Mucosa of descending colon (tissue), 3 donors: ENCODE measurements at regions not wholly inside any gene's neighbourhood (a gene's known extent, or its start where the extent isn't known, plus 50 kb on each side); places are given as distances from the start of the nearest gene placed in this dataset.

Experiments used
- ATAC-seq: fragments of 200-7000 bp; cut with Tn5 transposase; one replicate; pipeline ENCODE4 v1.9.1; 2020; ENCODE audit warnings: mild to moderate bottlenecking, moderate library complexity
- DNase-seq, 3 donors: peaks; one replicate each; pipeline ENCODE4 v3.0.0-alpha.2; 2020
- H3K36me3 ChIP-seq: fragments of 200-600 bp; one replicate; pipeline ENCODE4 v1.8.0; 2021; ENCODE audit warnings: low read depth, mild to moderate bottlenecking
- H3K4me1 ChIP-seq: fragments of 200-600 bp; one replicate; pipeline ENCODE4 v1.8.0; 2021; ENCODE audit warnings: low read depth, mild to moderate bottlenecking
- H3K4me3 ChIP-seq: fragments of 200-600 bp; one replicate; pipeline ENCODE4 v1.8.0; 2021; ENCODE audit warnings: mild to moderate bottlenecking
- H3K9me3 ChIP-seq: fragments of 200-600 bp; one replicate; pipeline ENCODE4 v1.8.0; 2021; ENCODE audit warnings: mild to moderate bottlenecking
- intact Hi-C, 2 donors: fragments of 100-400 bp; cut with DNase I in 1 of 2; cut with micrococcal nuclease in 1 of 2; formaldehyde crosslinking; loops; one replicate each; pipeline versions ENCODE4 v1.11.0 to v1.11.1; 2022; cut with DNase I, micrococcal nuclease
- TF ChIP-seq, protein P1 (sequence below): fragments of 200-600 bp; IDR thresholded peaks from one replicate; pipeline ENCODE4 v1.8.0; 2022; ENCODE audit warnings: antibody characterized with exemption, mild to moderate bottlenecking
- donor health status: DM: no; HTN: no; CAD: no; lungs with moderate emphysema.
- donor health status: DM: no; HTN: no; CAD: no.
- donor health status: DM: no; HTN: yes; CAD: no.

DNA sequence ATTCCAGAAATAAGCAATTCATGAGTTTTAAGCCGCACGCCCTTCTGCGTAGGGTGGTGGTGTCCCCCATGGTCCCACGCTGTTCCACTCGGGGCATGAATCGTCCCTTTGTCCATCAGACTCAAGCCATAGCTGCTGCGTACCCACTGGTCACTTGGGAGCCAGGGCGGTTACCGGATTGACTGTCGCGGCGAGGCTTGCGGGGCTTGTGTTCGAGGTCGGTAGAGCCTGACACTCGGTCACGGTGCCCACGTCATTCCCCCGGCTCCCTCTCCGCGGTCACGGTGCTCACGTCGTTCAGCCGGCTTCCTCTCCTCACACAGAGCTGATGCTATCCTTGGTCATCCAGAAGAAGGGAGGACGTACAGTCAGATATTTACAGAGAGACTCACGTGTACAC is 1227.0 kb downstream of the BRD1 start:
- DNase-seq (no peak), ATAC-seq (no peak)

DNA sequence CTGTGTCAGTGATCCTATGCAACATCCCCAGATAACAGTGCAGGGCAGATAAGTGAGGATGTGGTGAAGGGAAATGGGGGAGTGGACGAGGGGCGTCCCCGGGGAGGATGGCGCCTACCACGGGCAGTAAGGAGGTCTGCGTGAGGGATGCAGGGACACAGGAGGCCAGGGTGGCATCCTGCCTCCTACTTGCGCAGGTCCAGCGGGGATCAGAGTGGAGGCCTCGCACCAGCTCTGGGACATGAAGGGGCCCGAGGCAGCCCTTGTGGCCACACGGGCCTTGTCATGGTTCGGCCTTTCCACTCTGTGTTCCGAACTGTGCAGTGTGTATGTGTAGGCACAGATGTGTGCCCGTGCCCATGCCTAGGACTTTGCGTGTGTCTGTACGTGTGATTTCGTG is 1227.5 kb downstream of the BRD1 start:
- DNase-seq (no peak), ATAC-seq (no peak)
- no peaks in the 10 kb centered on the region for H3K36me3 ChIP-seq

More for the DNA sequence above, 1227.0 kb downstream of the BRD1 start:
- Histone ChIP-seq H3K4me1 (no peaks in the 10 kb centered on the region), H3K4me3 (no peak overlapping the region), H3K36me3 (no peaks in the 10 kb centered on the region), H3K9me3 (peaks cover 4% of the 10 kb centered on the region)
- intact Hi-C loops, result no loop called here
- TF ChIP-seq, protein P1, sequence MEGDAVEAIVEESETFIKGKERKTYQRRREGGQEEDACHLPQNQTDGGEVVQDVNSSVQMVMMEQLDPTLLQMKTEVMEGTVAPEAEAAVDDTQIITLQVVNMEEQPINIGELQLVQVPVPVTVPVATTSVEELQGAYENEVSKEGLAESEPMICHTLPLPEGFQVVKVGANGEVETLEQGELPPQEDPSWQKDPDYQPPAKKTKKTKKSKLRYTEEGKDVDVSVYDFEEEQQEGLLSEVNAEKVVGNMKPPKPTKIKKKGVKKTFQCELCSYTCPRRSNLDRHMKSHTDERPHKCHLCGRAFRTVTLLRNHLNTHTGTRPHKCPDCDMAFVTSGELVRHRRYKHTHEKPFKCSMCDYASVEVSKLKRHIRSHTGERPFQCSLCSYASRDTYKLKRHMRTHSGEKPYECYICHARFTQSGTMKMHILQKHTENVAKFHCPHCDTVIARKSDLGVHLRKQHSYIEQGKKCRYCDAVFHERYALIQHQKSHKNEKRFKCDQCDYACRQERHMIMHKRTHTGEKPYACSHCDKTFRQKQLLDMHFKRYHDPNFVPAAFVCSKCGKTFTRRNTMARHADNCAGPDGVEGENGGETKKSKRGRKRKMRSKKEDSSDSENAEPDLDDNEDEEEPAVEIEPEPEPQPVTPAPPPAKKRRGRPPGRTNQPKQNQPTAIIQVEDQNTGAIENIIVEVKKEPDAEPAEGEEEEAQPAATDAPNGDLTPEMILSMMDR, result no peak

DNA sequence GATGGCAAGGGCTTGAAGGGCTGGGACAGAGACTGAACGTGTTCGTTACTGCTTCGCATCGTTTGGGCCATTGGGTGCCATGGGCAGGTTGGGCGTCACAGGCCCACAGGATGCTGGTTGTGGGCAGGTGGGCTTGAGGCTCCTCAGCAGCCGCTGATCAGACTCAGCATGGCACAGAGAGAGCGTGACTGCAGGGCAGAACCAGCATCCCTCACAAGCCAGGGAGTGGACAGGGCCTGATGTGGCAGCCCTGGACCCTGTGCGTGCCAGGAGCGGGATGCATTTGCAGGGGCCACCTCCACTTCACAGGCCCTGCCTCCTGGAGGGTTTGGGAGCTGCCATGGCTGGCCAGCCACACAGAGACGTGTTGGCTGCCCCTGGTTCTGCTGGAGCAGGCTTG is 1228.3 kb downstream of the BRD1 start:
- H3K36me3 ChIP-seq, result no peaks in the 10 kb centered on the region
- no peak for DNase-seq
- peaks cover 4% of the 10 kb centered on the region for H3K9me3 ChIP-seq
- ATAC-seq, result no peak
- no peak overlapping the region for H3K4me3 ChIP-seq
- intact Hi-C loops, result no loop called here
- TF ChIP-seq, protein P1, result no peak
- no peaks in the 10 kb centered on the region for H3K4me1 ChIP-seq

More for the DNA sequence above, 1227.5 kb downstream of the BRD1 start:
- Histone ChIP-seq H3K4me3 (no peak overlapping the region), H3K4me1 (no peaks in the 10 kb centered on the region), H3K9me3 (peaks cover 4% of the 10 kb centered on the region)
- intact Hi-C loops, result no loop called here
- TF ChIP-seq, protein P1, result no peak

DNA sequence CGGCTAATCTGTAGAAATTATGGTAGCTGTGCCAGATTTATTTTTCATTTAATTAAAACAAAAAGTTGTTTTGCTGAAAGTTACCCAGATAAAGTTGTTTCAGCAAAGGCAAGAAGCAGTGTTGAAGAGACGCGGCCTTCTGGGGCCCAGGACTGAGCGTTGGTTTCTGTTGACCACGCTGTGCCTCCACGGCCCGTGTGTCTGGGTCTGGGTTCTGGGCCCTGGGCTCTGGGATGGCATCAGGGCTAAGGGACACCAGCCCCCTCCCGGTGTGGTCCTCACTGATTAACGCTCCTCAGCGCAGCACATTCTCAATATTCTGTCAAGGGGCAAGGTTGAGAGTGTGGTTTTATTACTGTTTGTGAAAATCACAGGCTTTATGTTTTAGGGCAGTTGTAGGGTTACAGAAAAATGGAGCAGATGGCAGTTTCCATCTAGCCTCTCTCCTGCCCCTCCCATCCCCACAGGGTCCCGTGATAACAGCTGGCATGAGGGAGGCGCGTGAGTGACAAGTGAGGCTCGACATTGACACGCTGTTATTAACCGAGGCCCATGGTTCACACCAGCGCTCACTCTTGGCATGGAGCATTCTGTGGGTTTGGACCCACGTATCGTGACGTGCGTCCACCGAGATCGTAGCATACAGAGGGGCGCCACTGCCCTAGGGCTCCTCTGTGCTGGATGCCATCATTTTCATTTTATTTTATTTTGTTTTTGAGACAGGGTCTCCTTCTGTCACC is 1231.4 kb downstream of the BRD1 start:
- Histone ChIP-seq H3K9me3 (peaks cover 4% of the 10 kb centered on the region), H3K4me1 (no peaks in the 10 kb centered on the region), H3K4me3 (no peak overlapping the region), H3K36me3 (no peaks in the 10 kb centered on the region)
- intact Hi-C loops, result no loop called here
- TF ChIP-seq, protein P1, result no peak
- DNase-seq (no peak), ATAC-seq (no peak)

DNA sequence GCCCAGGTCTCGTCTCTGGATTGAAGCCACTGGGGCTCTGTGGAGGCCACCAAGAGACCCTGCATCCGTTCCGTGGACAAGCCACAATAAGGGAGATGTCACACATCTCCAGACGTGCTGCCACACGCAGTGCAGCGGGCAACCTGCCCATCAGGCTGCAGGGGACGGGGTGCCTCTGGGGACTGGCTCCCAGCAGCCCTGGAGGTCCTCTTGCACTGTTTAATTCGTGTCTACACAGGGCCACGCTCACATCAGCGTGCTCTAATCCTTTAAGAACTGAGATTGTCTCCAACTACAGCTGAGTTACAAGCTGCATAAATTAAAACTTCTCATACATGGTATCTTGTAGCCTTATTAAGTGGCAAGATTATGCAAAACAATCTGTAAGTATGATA is 1232.2 kb downstream of the BRD1 start:
- H3K4me3 ChIP-seq, result no peak overlapping the region
- no peaks in the 10 kb centered on the region for H3K4me1 ChIP-seq
- H3K9me3 ChIP-seq, result peaks cover 4% of the 10 kb centered on the region
- DNase-seq (no peak), ATAC-seq (no peak)
- no peaks in the 10 kb centered on the region for H3K36me3 ChIP-seq
- TF ChIP-seq, protein P1, result no peak
- intact Hi-C loops, result no loop called here
